Heart left ventricle (tissue), 13 donors: ENCODE measurements at regions not wholly inside any gene's neighbourhood (a gene's known extent, or its start where the extent isn't known, plus 50 kb on each side); places are given as distances from the start of the nearest gene placed in this dataset.

Source experiments
- CTCF ChIP-seq, 12 donors: fragments of 200-600 bp; sonication (generic) in 4 of 12; IDR thresholded peaks; one replicate each; pipeline versions ENCODE4 v1.5.0 to v1.8.0; 2018 to 2022; ENCODE audit warnings: antibody characterized with exemption in 12 of 12, mild to moderate bottlenecking in 5 of 12
- POLR2A ChIP-seq, 2 donors: fragments of 450-650 bp; IDR thresholded peaks; one replicate each; pipeline ENCODE4 v1.6.1; 2017; ENCODE audit warnings: antibody characterized with exemption in 2 of 2, mild to moderate bottlenecking in 2 of 2, moderate library complexity in 2 of 2
- donor health status: ischemic (EF 13 %, LVEDD 7.1; RV severe dilation, severe dysfunction).
- donor health status: DM: no; HTN: yes; CAD: no.
- donor health status: DM: no; HTN: no; CAD: no.
- donor health status: ischemic (EF 25% LVEDD 6.9; RV normal size, moderate dysfunction).
- donor health status: ischemic (EF 25% LVEDD 5.7; RV mildly dilated, moderate dysfunction).
- donor health status: ischemic (EF 35%, LVEDD 5.7; RV mildly dilated, moderate dysfunction).
- donor health status: nonischemic (EF 11% LVEDD 7.7; RV severe dilation, severe dysfunction).
- donor health status: DM: yes; HTN: yes; CAD: no.
- donor health status: PGD.
- donor health status: ischemic (EF 29% LVEDD 5.4; RV normal size, mild dysfunction).
- donor health status: nonischemic (EF 23%, LVEDD 6.1; RV moderate dilation, normal function).

- TF ChIP-seq CTCF (IDR thresholded peaks at IDR 0.05) (no peak), POLR2A (IDR thresholded peaks at IDR 0.05) (no peak)
These were observed 137.4 kb upstream of the CDH4 start for GRCh38 chr20:61114493-61115175.
